ENCODE measurements at regions not wholly inside any gene's neighbourhood (a gene's known extent, or its start where the extent isn't known, plus 50 kb on each side); places are given as distances from the start of the nearest gene placed in this dataset.

DNA sequence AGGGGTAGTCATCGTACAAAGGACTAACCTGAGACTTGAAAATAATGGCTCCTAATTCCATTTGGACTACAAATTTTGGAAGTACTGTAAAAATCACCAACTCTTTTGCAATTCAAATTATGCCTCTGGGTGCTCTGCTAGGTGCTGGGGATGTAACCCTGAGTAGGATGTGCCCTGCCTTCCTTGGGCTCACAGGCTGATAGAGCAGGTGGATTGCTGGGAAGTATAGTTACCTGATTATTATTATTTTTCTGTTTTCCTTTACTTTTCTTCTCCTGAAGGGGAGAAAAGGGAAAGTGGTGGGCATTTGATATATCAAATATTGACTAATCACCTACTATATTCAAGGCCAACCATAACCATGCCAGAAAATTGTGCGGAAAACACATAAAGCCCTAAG, 119.3 kb upstream of the RIOK3 start:
- H3K9me3 ChIP-seq (ENCODE audit: control insufficient read depth in 1 of 2, low read length in 2 of 2) = no peaks in the 10 kb centered on the region
- no peak for DNase-seq
- no peak overlapping the region for H3K27ac ChIP-seq (ENCODE audit: low read depth, low read length)
- no peaks in the 10 kb centered on the region for H3K36me3 ChIP-seq (ENCODE audit: insufficient read depth, low read length)
- Mint-ChIP-seq H3K4me1 (no peaks in the 10 kb centered on the region), H3K9me3 (peaks cover 0 to 4% (median 0%) of the 10 kb centered on the region in 8 donors), H3K27me3 (no peaks in the 10 kb centered on the region), H3K27ac (no peak overlapping the region), H3K36me3 (peaks cover 0 to 3% of the 10 kb centered on the region in 2 donors), H3K4me3 (no peak overlapping the region)
- intact Hi-C loops (cut with micrococcal nuclease) = no loop called here
- POLR2A ChIA-PET (ENCODE audit: partially characterized antibody) = no interaction called here
- no peaks in the 10 kb centered on the region for H3K4me1 ChIP-seq (ENCODE audit: insufficient read depth, low read length)
- no peak overlapping the region for H3K4me3 ChIP-seq (ENCODE audit: low read length in 2 of 2)
- no peaks in the 10 kb centered on the region for H3K27me3 ChIP-seq (ENCODE audit: insufficient read depth, low read length)
- CTCF ChIA-PET (ENCODE audit: partially characterized antibody) = no interaction called here

DNA sequence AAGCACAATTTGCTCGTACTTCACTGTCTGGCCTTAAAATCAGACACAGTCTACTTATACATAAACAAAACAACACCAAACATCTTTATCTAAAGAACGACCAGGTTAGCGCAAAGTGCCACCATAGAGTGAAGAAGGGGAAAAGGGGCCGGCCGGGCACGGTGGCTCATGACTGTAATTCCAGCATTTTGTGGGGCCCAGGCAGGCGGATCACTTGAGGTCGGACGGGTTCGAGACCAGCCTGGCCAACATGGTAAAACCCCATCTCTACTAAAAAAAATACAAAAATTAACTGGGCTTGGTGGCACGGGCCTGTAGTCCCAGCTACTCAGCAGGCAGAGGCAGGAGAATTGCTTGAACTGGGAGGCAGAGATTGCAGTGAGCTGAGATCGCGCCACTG, 118.5 kb upstream of the RIOK3 start:
- Histone ChIP-seq H3K4me1 (ENCODE audit: insufficient read depth, low read length) (no peaks in the 10 kb centered on the region), H3K9me3 (ENCODE audit: control insufficient read depth in 1 of 2, low read length in 2 of 2) (no peaks in the 10 kb centered on the region), H3K4me3 (ENCODE audit: low read length in 2 of 2) (no peak overlapping the region), H3K27me3 (ENCODE audit: insufficient read depth, low read length) (no peaks in the 10 kb centered on the region), H3K36me3 (ENCODE audit: insufficient read depth, low read length) (no peaks in the 10 kb centered on the region), H3K27ac (ENCODE audit: low read depth, low read length) (no peak overlapping the region)
- no peak overlapping the region for H3K27ac Mint-ChIP-seq
- H3K9me3 Mint-ChIP-seq = peaks cover 0 to 3% (median 0%) of the 10 kb centered on the region in 8 donors
- peaks cover 0 to 3% of the 10 kb centered on the region in 2 donors for H3K36me3 Mint-ChIP-seq
- ChIA-PET POLR2A (ENCODE audit: partially characterized antibody) (no interaction called here), CTCF (ENCODE audit: partially characterized antibody) (no interaction called here)
- intact Hi-C loops (cut with micrococcal nuclease) = no loop called here
- H3K4me3 Mint-ChIP-seq = no peak overlapping the region
- no peaks in the 10 kb centered on the region for H3K4me1 Mint-ChIP-seq
- no peaks in the 10 kb centered on the region for H3K27me3 Mint-ChIP-seq
- no peak for DNase-seq

DNA sequence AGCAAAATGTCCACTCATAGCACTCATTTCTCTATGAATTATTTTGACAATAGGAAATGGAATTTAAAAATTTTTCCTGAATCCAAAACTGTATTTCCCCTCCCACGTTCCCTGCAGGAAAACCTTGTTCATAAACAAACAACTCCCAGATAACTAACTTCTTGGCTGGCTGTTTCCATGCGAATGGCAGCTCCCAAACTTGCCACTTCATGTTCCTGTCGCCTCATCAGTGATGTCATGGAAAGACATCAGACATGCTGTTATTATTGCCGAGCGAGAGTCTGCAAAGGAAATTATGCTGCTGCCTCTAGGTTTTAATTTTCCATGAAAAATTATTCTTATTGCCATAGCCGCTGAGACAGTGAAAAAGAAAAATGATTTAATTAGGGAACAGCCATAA, 117.0 kb upstream of the RIOK3 start:
- Mint-ChIP-seq H3K27me3 (no peaks in the 10 kb centered on the region), H3K36me3 (no peaks in the 10 kb centered on the region), H3K4me1 (no peaks in the 10 kb centered on the region), H3K4me3 (no peak overlapping the region), H3K9me3 (no peaks in the 10 kb centered on the region), H3K27ac (no peak overlapping the region)
- no peaks in the 10 kb centered on the region for H3K4me1 ChIP-seq (ENCODE audit: insufficient read depth, low read length)
- H3K27me3 ChIP-seq (ENCODE audit: insufficient read depth, low read length) = no peaks in the 10 kb centered on the region
- H3K4me3 ChIP-seq (ENCODE audit: low read length in 2 of 2) = no peak overlapping the region
- H3K9me3 ChIP-seq (ENCODE audit: control insufficient read depth in 1 of 2, low read length in 2 of 2) = no peaks in the 10 kb centered on the region
- CTCF ChIA-PET (ENCODE audit: partially characterized antibody) = no interaction called here
- H3K36me3 ChIP-seq (ENCODE audit: insufficient read depth, low read length) = no peaks in the 10 kb centered on the region
- DNase-seq = no peak
- no peak overlapping the region for H3K27ac ChIP-seq (ENCODE audit: low read depth, low read length)
- POLR2A ChIA-PET (ENCODE audit: partially characterized antibody) = no interaction called here
- intact Hi-C loops (cut with micrococcal nuclease) = no loop called here

DNA sequence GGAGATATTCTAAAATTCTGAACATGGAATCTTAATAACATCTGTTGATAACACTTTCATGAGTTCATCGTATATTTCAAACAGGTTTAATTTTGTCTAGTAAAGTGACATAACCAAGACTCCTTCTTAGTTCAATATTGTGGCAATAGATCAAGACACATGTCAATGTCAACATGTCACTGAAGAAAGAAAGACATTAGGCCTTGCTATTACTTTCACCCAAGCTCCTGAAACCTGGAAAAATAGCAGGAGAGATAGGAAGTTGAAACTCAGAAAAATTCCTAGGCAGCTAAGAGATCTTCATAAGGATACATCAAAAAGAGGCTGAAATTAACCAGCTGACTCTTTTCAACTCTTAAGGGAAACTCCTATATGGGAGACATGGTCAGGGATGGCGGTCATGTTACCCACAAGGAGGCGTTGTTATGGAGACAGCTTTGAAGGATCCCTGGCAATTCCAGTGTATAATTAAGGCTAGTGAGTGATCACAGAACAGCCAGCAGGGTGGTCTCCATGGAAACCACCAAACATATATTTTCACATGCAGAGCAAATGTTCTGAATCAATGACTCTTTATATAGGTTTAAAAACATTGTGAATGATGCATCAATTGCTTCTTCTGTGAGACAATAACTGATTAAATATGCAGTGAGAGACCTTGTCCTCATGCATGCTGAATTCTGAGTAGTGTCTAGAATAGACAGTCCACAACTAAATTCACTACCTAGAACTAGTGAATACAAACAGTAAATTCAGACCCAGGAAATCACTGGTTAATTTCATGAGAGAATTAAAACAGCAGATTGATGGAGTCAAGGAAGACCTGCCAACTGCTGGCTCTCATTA, 115.3 kb upstream of the RIOK3 start:
- Histone ChIP-seq H3K9me3 (ENCODE audit: control insufficient read depth in 1 of 2, low read length in 2 of 2) (no peaks in the 10 kb centered on the region), H3K27ac (ENCODE audit: low read depth, low read length) (no peak overlapping the region), H3K36me3 (ENCODE audit: insufficient read depth, low read length) (no peaks in the 10 kb centered on the region), H3K4me1 (ENCODE audit: insufficient read depth, low read length) (no peaks in the 10 kb centered on the region), H3K27me3 (ENCODE audit: insufficient read depth, low read length) (no peaks in the 10 kb centered on the region), H3K4me3 (ENCODE audit: low read length in 2 of 2) (no peak overlapping the region)
- DNase-seq = no peak
- POLR2A ChIA-PET (ENCODE audit: partially characterized antibody) = no interaction called here
- Mint-ChIP-seq H3K4me3 (no peak overlapping the region), H3K36me3 (no peaks in the 10 kb centered on the region), H3K27me3 (no peaks in the 10 kb centered on the region), H3K27ac (no peak overlapping the region), H3K4me1 (peaks cover 0 to 1% (median 0%) of the 10 kb centered on the region in 4 donors), H3K9me3 (no peaks in the 10 kb centered on the region)
- CTCF ChIA-PET (ENCODE audit: partially characterized antibody) = no interaction called here
- intact Hi-C loops (cut with micrococcal nuclease) = no loop called here

DNA sequence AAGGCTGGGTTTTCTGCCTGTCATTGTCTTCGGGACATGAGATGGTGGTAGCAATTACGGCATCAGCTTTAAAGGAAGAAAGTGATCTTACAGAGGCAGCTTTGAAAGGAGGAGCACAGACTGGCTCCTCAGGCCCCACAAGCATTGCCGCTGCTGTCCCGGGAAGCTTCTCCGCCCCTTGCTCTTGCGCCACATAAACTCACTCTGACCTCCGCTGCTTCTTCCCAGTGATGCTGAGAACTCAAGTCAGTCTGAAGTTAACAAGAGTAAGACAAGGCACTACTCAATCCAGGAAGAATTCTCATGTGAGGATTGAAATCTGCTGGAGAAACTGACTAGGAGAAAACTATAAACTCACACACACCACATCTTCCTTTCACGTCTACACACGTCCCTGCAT, 112.4 kb upstream of the RIOK3 start:
- Histone ChIP-seq H3K27me3 (ENCODE audit: insufficient read depth, low read length) (no peaks in the 10 kb centered on the region), H3K9me3 (ENCODE audit: control insufficient read depth in 1 of 2, low read length in 2 of 2) (no peaks in the 10 kb centered on the region), H3K27ac (ENCODE audit: low read depth, low read length) (no peak overlapping the region), H3K4me1 (ENCODE audit: insufficient read depth, low read length) (no peaks in the 10 kb centered on the region), H3K36me3 (ENCODE audit: insufficient read depth, low read length) (no peaks in the 10 kb centered on the region), H3K4me3 (ENCODE audit: low read length in 2 of 2) (no peak overlapping the region)
- Mint-ChIP-seq H3K36me3 (no peaks in the 10 kb centered on the region), H3K27ac (no peak overlapping the region), H3K27me3 (no peaks in the 10 kb centered on the region), H3K9me3 (peaks cover 0 to 2% (median 0%) of the 10 kb centered on the region in 8 donors), H3K4me1 (peaks cover 0 to 1% (median 0%) of the 10 kb centered on the region in 4 donors), H3K4me3 (no peak overlapping the region)
- no peak for DNase-seq
- ChIA-PET CTCF (ENCODE audit: partially characterized antibody) (interaction anchor here (1.5 to 1.9 kb wide), 2 partner anchors 10 to 19 kb away, joined by 3 to 4 read pairs; no protein-coding TSS in a partner anchor), POLR2A (ENCODE audit: partially characterized antibody) (no interaction called here)
- intact Hi-C loops (cut with micrococcal nuclease) = no loop called here

DNA sequence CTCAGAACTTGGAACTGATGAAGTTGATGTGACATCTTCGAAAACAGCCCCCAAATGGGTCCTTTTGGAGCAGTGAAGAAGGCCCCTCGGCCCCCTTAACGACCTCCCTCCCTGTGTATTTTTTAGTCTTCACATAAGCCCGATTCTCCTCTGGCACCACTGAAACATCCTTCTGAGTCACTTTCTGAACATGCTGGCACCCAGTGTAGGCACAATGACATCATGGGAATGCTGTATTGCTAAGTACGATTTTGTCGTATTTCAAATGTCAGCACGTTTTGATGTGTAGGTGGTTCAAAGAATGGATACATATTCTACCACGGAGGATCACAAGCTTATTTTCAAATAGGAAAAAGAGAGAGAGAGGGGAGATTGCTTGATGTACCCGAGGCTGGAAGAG, 111.7 kb upstream of the RIOK3 start:
- H3K27ac ChIP-seq (ENCODE audit: low read depth, low read length) = no peak overlapping the region

DNA sequence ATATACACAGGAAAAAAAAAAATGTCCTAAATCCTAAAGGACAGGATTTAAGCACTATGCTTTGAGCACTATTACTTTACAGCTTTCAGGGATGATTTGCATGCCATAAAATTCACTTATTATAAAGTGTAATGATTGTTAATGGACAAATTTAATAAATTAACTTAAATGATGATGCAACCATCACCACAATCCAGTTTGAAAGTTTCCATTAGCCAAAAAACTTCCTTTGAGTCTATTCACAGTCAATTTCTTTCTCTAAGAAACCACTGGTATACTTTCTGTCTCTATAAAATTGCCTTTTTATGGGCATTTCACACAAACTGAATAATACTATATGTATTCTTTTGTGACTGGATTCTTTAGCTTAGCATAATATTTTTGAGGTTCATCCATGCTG, 111.1 kb upstream of the RIOK3 start:
- Histone ChIP-seq H3K27me3 (ENCODE audit: insufficient read depth, low read length) (no peaks in the 10 kb centered on the region), H3K27ac (ENCODE audit: low read depth, low read length) (no peak overlapping the region), H3K9me3 (ENCODE audit: control insufficient read depth in 1 of 2, low read length in 2 of 2) (no peaks in the 10 kb centered on the region), H3K4me1 (ENCODE audit: insufficient read depth, low read length) (no peaks in the 10 kb centered on the region), H3K4me3 (ENCODE audit: low read length in 2 of 2) (no peak overlapping the region), H3K36me3 (ENCODE audit: insufficient read depth, low read length) (no peaks in the 10 kb centered on the region)
- Mint-ChIP-seq H3K4me1 (peaks cover 0 to 1% (median 0%) of the 10 kb centered on the region in 4 donors), H3K4me3 (no peak overlapping the region), H3K9me3 (peaks cover 0 to 2% (median 0%) of the 10 kb centered on the region in 8 donors), H3K27ac (no peak overlapping the region), H3K36me3 (no peaks in the 10 kb centered on the region), H3K27me3 (no peaks in the 10 kb centered on the region)
- ChIA-PET POLR2A (ENCODE audit: partially characterized antibody) (no interaction called here), CTCF (ENCODE audit: partially characterized antibody) (no interaction called here)
- no peak for DNase-seq
- intact Hi-C loops (cut with micrococcal nuclease) = no loop called here

More for the DNA sequence above, 111.7 kb upstream of the RIOK3 start:
- Histone ChIP-seq H3K27me3 (ENCODE audit: insufficient read depth, low read length) (no peaks in the 10 kb centered on the region), H3K4me1 (ENCODE audit: insufficient read depth, low read length) (no peaks in the 10 kb centered on the region), H3K4me3 (ENCODE audit: low read length in 2 of 2) (no peak overlapping the region), H3K9me3 (ENCODE audit: control insufficient read depth in 1 of 2, low read length in 2 of 2) (no peaks in the 10 kb centered on the region), H3K36me3 (ENCODE audit: insufficient read depth, low read length) (no peaks in the 10 kb centered on the region)
- no peak for DNase-seq
- no peak overlapping the region for H3K4me3 Mint-ChIP-seq
- peaks cover 0 to 2% (median 0%) of the 10 kb centered on the region in 8 donors for H3K9me3 Mint-ChIP-seq
- intact Hi-C loops (cut with micrococcal nuclease) = no loop called here
- no peaks in the 10 kb centered on the region for H3K36me3 Mint-ChIP-seq
- POLR2A ChIA-PET (ENCODE audit: partially characterized antibody) = no interaction called here
- CTCF ChIA-PET (ENCODE audit: partially characterized antibody) = no interaction called here
- peaks cover 0 to 1% (median 0%) of the 10 kb centered on the region in 4 donors for H3K4me1 Mint-ChIP-seq
- H3K27ac Mint-ChIP-seq = peak overlapping the region in 1 of 7 donors; percentile 70
- H3K27me3 Mint-ChIP-seq = no peaks in the 10 kb centered on the region
